A673 (cell line): ENCODE measurements at regions not wholly inside any gene's neighbourhood (a gene's known extent, or its start where the extent isn't known, plus 50 kb on each side); places are given as distances from the start of the nearest gene placed in this dataset.

ENCODE experiments used
- BruUV-seq: library from RNA; stranded (reverse); fragments of 400-500 nt; replicated peaks from 2 replicates; lab custom pipeline; 2021; lab: Mats Ljungman, UMichigan
- CTCF ChIA-PET: fragments of 300-600 bp; sonication (Branson Sonifier 250); formaldehyde crosslinking; loops from one replicate; lab custom pipeline; 2022; ENCODE audit warnings: antibody characterized with exemption; lab: Charles Lee
- POLR2A ChIA-PET: fragments of 300-600 bp; sonication (Branson Sonifier 250); formaldehyde crosslinking; loops from one replicate; lab custom pipeline; 2022; ENCODE audit warnings: antibody characterized with exemption; ENCODE audit not compliant: low non-redundant PET; lab: Charles Lee
- DNase-seq: peaks from one replicate; pipeline ENCODE4 v3.0.0-alpha.2; 2015; ENCODE audit warnings: low spot score
- H3K27ac ChIP-seq: fragments of 200-600 bp; sonication (generic); 2 replicates; pipeline ENCODE4 v1.5.1; 2016; ENCODE audit warnings: mixed run types, low read depth, mild to moderate bottlenecking, mixed read lengths, antibody characterized with exemption, low read length; ENCODE audit not compliant: poor library complexity, severe bottlenecking
- H3K27me3 ChIP-seq: fragments of 200-600 bp; sonication (generic); replicated peaks from 2 replicates; pipeline ENCODE4 v1.6.1; 2017; ENCODE audit warnings: mixed run types, low read depth, mild to moderate bottlenecking, mixed read lengths, antibody characterized with exemption, low read length; ENCODE audit not compliant: insufficient read depth, poor library complexity
- H3K36me3 ChIP-seq: fragments of 200-600 bp; sonication (generic); 2 replicates; pipeline ENCODE4 v1.6.1; 2016; ENCODE audit warnings: mixed run types, mild to moderate bottlenecking, mixed read lengths, antibody characterized with exemption, low read length; ENCODE audit not compliant: insufficient read depth, poor library complexity, severe bottlenecking
- H3K4me1 ChIP-seq: fragments of 200-600 bp; sonication (generic); 2 replicates; pipeline ENCODE4 v1.6.1; 2017; ENCODE audit warnings: mixed run types, mild to moderate bottlenecking, mixed read lengths, antibody characterized with exemption, low read length; ENCODE audit not compliant: insufficient read depth, poor library complexity, severe bottlenecking
- H3K4me3 ChIP-seq: fragments of 200-600 bp; sonication (generic); 2 replicates; pipeline ENCODE4 v1.5.1; 2016; ENCODE audit warnings: low read depth, mixed run types, mild to moderate bottlenecking, mixed read lengths, low read length; ENCODE audit not compliant: poor library complexity, severe bottlenecking
- H3K9me3 ChIP-seq: fragments of 200-600 bp; sonication (generic); 2 replicates; pipeline ENCODE4 v1.6.1; 2016; ENCODE audit warnings: mixed run types, low read depth, mild to moderate bottlenecking, mixed read lengths, antibody characterized with exemption, low read length; ENCODE audit not compliant: poor library complexity, severe bottlenecking
- EZH2 ChIP-seq: fragments of 200-600 bp; sonication (generic); IDR thresholded peaks from 2 replicates; pipeline ENCODE4 v1.6.1; 2017; ENCODE audit warnings: borderline replicate concordance, low read depth, mild to moderate bottlenecking, mixed read lengths, antibody characterized with exemption, low read length; ENCODE audit not compliant: poor library complexity, severe bottlenecking
- intact Hi-C: fragments of 100-400 bp; cut with micrococcal nuclease; formaldehyde crosslinking; loops from one replicate; pipeline ENCODE4 v1.10.0; 2022; ENCODE audit not compliant: unreplicated experiment
- TF ChIP-seq, protein P1 (sequence below): fragments of 300-800, 200-600 bp; sonication (generic); conservative IDR thresholded peaks from 2 replicates; pipeline ENCODE4 v1.5.1; 2017; ENCODE audit warnings: low read depth, mild to moderate bottlenecking, antibody characterized with exemption, low read length, moderate library complexity, mixed read lengths

GRCh38 chr4:128338634-128339355 lies 51.2 kb upstream of the PGRMC2 start:
- Histone ChIP-seq H3K4me3 (no peak overlapping the region), H3K9me3 (no peaks in the 10 kb centered on the region), H3K27me3 (no peaks in the 10 kb centered on the region), H3K36me3 (no peaks in the 10 kb centered on the region), H3K4me1 (no peaks in the 10 kb centered on the region), H3K27ac (no peak overlapping the region)
- DNase-seq: no peak
- CTCF ChIA-PET: no interaction called here
- POLR2A ChIA-PET: no interaction called here
- TF ChIP-seq, protein P1, sequence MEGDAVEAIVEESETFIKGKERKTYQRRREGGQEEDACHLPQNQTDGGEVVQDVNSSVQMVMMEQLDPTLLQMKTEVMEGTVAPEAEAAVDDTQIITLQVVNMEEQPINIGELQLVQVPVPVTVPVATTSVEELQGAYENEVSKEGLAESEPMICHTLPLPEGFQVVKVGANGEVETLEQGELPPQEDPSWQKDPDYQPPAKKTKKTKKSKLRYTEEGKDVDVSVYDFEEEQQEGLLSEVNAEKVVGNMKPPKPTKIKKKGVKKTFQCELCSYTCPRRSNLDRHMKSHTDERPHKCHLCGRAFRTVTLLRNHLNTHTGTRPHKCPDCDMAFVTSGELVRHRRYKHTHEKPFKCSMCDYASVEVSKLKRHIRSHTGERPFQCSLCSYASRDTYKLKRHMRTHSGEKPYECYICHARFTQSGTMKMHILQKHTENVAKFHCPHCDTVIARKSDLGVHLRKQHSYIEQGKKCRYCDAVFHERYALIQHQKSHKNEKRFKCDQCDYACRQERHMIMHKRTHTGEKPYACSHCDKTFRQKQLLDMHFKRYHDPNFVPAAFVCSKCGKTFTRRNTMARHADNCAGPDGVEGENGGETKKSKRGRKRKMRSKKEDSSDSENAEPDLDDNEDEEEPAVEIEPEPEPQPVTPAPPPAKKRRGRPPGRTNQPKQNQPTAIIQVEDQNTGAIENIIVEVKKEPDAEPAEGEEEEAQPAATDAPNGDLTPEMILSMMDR: no peak
- no peak for TF ChIP-seq EZH2
- intact Hi-C loops: no loop called here
- BruUV-seq: no TSS peak

- no peak overlapping the region for H3K27ac ChIP-seq
- POLR2A ChIA-PET: no interaction called here
Observed at GRCh38 chr4:128337863-128338262, 50.2 kb upstream of the PGRMC2 start.

More at GRCh38 chr4:128337863-128338262, 50.2 kb upstream of the PGRMC2 start:
- Histone ChIP-seq H3K9me3 (no peaks in the 10 kb centered on the region), H3K4me3 (no peak overlapping the region), H3K4me1 (no peaks in the 10 kb centered on the region), H3K27me3 (no peaks in the 10 kb centered on the region), H3K36me3 (no peaks in the 10 kb centered on the region)
- intact Hi-C loops: no loop called here
- DNase-seq: no peak
- BruUV-seq: no TSS peak
- CTCF ChIA-PET: no interaction called here
- TF ChIP-seq, protein P1: no peak
- TF ChIP-seq EZH2: no peak
